ENCODE measurements at regions not wholly inside any gene's neighbourhood (a gene's known extent, or its start where the extent isn't known, plus 50 kb on each side); places are given as distances from the start of the nearest gene placed in this dataset.

DNA sequence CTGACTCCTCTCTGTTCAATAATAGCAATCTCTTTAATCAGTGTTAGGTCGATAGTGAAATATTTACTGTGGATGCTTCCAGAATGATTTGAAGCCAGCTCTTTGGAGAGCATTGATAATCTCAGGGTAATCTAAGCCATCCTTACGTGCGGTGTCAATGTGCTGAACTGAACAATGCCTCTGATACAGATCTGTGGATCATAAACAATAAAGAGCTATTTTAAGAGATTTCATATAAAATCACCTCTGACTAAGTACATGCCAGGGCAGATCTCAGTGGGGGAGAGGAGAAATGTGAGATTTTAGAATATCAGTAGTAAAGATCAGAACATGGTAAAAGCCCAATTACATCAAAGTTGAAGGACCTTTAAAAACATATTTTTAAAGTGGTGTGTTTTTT lies 319.3 kb upstream of the GBE1 start:
- no peak for DNase-seq

DNA sequence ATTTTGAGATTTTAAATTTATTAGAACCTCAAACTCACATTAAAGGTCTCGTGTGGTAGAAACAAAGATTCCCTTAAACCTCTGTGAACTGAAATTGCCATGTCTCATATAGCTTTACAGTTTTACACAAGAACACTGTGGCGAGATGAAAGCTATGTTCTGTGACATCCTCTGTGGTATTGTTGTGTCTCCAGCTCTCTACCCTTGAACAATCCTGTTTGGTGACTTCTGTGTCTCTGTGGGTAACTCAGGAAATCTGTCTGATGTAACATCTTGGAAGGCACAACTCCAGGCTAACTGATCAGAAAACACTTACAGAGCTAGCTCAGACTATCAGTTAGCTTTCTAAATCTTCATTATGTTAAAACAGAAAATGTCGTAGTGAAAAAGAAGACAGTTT lies 318.8 kb upstream of the GBE1 start:
- DNase-seq, result no peak

- DNase-seq, result no peak
These were observed 318.0 kb upstream of the GBE1 start for GRCh38 chr3:82079335-82079890.

DNA sequence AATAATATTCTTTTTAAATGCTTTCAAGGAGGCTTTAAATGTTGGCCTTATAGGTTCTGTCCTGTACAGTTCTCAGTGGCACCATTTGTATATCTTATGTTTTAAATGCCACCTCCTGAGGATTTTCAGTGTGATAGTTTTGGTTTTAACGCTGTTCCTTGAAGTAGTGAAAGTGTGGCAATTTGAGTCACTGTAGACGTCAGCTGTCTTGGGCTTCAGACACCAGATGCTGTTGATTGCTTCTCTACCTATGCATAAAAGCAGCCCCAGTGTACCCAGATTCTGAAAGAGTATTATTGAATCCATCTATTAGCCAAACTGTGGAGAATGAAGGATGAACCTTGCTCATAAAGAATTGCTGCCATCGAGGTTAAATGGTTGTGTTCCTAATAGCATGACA lies 316.8 kb upstream of the GBE1 start:
- DNase-seq, result no peak

DNA sequence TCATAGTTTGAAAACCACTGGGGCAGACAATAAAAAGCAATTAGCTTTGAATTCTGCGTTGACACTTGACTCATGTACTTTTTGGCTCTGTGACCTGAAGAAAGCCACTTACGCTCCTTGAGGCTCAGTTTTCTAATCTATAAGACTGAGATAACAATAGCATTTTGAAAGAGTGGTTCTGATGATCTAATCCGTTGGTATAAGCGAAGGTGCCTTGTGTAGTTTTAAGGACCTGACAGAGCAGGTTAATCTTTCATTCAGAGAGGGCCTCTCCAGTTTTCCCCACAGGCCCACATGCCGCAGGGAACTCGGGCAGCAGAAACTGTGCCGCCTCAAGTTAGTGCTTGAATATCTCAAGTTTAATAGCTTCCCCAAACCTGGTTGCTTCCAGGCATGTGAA lies 306.0 kb upstream of the GBE1 start:
- DNase-seq, result no peak

- DNase-seq, result no peak
These were observed 297.4 kb upstream of the GBE1 start for GRCh38 chr3:82058809-82059208.

GRCh38 chr3:82055792-82056191 lies 294.3 kb upstream of the GBE1 start:
- DNase-seq, result no peak

DNA sequence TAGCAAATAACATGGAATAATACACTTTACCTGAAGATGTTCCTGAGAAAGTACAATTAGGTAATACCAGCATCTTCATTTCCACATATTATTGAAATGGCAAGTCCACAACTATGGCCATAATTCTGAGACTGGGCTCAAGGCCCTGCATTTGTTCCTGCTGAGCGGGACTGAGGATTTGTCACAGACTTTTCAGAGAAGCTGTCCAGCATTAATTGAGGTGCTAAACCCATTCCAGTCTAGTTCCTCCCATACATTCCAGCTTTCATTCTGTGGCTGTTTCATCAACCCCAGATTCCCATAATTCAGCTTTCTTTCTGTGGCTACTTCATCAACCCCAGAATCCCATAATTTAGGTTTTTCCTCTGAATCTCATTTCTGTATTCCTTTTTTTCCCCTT lies 293.4 kb upstream of the GBE1 start:
- DNase-seq, result no peak

- no peak for DNase-seq
These were observed 291.8 kb upstream of the GBE1 start for GRCh38 chr3:82053236-82053635.

DNA sequence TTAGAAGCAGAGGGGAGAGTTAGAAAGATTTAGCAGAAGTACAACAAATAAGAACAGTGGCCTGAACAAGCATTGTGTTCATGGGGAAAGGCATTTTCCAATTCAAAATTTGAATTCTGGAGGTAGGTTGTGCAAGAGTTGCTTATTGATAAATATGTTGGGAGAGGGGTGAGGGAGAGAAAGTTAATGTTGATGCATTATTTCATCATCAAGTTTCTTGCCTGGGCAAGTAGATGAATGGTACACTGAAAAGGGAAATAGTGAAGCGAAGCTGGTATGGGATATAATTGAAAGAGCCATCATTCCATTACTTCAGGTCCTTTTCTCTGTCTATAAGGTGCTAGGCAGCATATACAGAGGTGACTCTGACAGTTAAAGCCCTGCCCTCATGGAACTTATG lies 288.9 kb upstream of the GBE1 start:
- no peak for DNase-seq

GRCh38 chr3:82048711-82049110 lies 287.3 kb upstream of the GBE1 start:
- DNase-seq, result no peak

GRCh38 chr3:82044930-82045705 lies 283.7 kb upstream of the GBE1 start:
- DNase-seq, result no peak

- DNase-seq, result no peak
These were observed 277.1 kb upstream of the GBE1 start for GRCh38 chr3:82038556-82038955.

- DNase-seq, result no peak
These were observed 271.7 kb upstream of the GBE1 start for GRCh38 chr3:82033186-82033585.

DNA sequence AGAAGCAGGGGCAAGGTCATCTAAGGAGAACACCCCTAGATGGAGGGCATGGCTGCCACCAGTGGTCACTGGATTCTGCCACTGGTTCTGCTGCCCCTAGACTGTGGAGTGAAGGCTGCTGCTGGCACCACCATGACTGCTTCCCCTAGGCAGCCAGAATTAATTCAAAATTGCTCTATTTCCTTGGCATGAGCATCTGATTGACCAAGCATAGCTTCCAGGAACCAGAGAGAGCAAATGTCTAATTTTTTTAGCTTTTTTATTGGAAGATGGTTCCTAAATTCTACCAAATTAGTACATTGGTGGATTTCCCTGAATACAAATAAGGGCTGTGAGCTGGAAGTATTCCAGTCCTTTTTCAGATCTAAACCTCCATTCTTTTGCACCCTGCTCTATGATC lies 270.2 kb upstream of the GBE1 start:
- DNase-seq, result no peak

GRCh38 chr3:82030916-82031315 lies 269.5 kb upstream of the GBE1 start:
- DNase-seq, result no peak

- no peak for DNase-seq
These were observed 261.4 kb upstream of the GBE1 start for GRCh38 chr3:82022836-82023235.

DNA sequence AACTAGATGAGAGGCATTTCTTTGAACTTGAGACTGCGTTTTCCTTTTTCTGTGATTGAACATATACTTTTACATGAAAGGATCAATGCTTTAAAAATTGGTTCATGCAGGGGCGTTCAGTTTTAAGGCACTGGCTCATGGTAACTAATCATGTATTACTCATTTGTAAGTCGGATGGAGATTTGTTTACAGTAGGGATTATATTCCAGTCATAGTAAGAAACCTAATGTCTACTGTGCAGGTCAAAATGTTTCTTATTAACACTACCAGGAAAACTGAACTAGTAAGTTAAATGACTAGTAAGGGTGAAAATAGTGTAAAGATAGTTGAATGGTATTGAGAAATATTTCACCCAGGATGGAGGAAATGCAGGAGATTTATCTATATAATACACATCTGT lies 258.8 kb upstream of the GBE1 start:
- no peak for DNase-seq

GRCh38 chr3:82015241-82015640 lies 253.8 kb upstream of the GBE1 start:
- DNase-seq, result no peak

DNA sequence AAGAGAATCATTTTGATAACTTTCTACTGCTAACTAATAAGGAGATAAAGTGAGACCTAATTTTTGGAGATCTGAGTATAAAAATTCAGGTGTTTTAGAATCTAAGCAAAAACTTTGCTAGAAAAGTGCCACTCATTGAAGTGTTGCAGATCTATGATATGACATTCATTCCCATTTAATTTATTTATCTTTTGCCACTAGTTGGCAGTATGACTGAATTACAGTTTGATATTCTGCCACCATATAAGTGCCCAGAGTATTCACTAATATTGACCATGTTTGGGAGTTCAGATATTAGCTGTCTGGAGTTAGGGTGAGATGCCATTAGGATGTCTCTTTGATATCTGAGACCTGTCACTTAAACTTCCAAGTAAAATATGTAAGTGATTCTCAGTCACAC lies 251.3 kb upstream of the GBE1 start:
- DNase-seq, result no peak

GRCh38 chr3:82011336-82011735 lies 249.9 kb upstream of the GBE1 start:
- DNase-seq, result no peak

GRCh38 chr3:82005266-82005665 lies 243.8 kb upstream of the GBE1 start:
- no peak for DNase-seq

DNA sequence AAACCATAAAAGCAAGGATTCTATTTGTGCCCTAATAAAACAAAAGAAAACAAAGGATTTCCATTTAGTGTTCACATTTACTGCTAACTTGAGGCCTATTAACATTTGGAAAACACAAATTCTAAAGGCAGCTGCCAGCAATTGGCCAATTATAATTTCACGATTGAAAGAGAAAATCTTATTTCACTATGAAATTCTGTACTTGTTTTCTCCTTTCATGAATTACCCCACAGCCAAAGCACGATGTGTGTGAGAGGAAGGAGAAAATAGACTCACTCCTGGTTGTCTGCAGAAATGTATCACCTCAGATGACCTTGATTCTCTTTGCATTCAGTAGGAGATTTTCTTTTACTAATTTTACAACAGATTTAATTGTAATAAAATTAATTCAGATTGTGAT lies 242.8 kb upstream of the GBE1 start:
- no peak for DNase-seq

GRCh38 chr3:82002986-82003642 lies 241.7 kb upstream of the GBE1 start:
- DNase-seq, result no peak

DNA sequence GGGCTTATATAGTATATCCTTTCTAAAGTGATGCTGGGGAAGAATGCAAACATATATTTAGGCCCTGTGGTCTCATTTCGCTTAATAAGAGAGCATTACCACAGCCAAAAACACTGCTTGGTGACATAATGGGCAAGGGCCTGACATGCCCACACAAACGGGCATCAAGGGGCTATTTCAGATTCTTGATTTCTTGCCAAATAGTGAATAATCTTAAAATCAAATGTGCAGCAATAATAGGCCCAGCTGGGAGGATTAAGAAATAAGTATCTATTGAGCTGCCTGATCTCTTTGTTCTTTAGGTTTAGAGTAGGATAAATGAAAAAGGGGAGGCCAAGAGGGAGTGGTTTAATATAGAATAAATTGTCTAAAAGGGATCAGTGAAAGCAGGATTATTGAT lies 241.0 kb upstream of the GBE1 start:
- no peak for DNase-seq

Data from activated naive CD4-positive, alpha-beta T cell treated with anti-CD3 and anti-CD28 coated beads, Interleukin-2, amount 50 U/mL, for 16 hours (primary cell).